NCI-H69 (cell line): ENCODE measurements at regions not wholly inside any gene's neighbourhood (a gene's known extent, or its start where the extent isn't known, plus 50 kb on each side); places are given as distances from the start of the nearest gene placed in this dataset.
"Not testable (repeated sequence)": the region's sequence is repeated elsewhere in the genome, so short reads cannot be mapped to it uniquely, and the experiment has no call there.

Experiments
- DNase-seq: peaks from one replicate; lab custom pipeline; 2025; lab: John Stamatoyannopoulos, UW

DNA sequence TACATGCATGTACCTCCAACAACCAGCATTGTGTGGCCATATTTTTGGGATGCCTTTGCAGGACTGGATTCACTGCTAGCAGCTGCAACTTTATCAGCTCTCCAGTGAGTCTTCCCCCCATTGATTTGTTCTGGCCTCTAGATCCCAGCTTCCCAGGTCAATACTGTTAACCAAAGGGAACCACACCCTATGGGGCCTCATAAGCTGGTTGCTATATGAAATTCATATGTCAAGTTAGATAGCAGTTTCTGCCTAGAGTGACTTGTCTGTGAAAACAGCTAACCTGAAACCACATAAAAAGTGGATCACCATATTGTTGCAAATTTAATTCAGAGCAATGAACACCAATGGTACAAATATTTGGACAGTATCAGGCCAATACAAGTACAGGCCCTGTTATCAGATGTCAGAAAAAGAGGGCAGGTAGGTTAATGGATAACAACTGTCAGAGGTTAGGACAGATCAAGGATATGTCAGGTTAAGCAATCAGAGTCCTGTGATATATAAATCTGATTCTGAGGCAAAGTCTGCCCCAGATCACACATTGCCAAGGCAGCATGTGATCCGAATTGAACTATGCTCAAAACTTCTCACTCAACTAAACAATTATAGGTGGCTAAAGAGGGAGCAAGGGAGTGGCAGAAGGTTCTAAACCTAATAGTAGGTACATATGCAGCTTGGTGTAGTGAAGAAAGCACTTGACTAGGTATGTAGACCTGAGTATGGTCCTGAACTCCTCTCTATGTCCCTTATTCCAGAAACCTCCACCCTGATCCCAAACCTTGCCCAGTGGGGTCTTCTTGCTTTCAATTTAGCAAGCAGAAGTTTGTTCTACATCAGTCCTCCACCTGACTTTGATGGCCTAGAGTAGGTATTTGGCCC, 94.7 kb upstream of the FOXN2 start:
- DNase-seq = no peak

DNA sequence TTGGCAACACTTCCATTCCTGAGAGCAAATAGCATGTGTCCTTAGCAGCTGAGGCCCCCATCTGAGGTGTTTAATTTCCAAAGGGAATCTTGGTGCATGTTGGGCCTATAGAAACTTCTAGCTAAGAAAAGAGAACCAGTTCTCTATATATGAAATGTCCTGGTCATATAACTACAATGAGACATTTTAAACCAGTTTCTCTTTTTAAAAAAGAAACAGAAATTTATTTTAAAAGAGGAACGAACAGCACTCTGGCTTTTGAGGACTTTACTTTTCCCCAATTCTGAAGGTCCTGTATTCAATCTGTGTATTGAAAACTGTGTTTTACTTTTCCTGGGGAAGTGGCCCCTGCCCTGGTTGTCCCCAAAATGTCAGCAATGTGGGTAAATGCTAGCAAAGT, 94.0 kb upstream of the FOXN2 start:
- DNase-seq = no peak

DNA sequence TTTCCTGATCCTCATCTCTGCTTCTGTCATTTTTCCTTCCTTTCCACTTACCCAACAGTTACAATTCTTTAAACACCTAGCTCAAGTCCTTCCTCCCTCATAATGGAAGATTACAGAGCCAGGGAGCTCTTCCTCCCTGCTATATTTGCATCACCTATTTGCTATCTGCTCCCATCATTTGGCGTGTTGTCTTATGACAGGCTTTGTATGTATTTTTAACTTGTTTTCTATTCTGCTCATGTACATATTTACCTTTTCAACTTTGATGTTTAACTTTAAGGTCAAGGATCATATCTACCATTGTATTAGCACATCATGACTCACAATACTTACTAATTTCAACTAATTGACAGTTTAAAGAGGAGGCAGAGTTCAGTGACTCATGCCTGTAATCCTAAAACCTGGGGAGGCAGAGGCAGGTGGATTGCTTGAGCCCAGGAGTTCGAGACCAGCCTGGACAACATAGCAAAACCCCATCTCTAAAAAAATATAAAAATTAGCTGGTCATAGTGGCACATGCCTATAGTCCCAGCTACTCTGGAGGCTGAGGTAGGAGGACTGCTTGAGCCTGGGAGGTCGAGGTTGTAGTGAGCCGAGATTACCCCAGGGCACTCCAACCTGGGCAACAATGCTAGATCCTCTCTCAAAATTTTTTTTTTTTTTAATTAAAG, 92.5 kb upstream of the FOXN2 start:
- DNase-seq = peak; percentile 61

DNA sequence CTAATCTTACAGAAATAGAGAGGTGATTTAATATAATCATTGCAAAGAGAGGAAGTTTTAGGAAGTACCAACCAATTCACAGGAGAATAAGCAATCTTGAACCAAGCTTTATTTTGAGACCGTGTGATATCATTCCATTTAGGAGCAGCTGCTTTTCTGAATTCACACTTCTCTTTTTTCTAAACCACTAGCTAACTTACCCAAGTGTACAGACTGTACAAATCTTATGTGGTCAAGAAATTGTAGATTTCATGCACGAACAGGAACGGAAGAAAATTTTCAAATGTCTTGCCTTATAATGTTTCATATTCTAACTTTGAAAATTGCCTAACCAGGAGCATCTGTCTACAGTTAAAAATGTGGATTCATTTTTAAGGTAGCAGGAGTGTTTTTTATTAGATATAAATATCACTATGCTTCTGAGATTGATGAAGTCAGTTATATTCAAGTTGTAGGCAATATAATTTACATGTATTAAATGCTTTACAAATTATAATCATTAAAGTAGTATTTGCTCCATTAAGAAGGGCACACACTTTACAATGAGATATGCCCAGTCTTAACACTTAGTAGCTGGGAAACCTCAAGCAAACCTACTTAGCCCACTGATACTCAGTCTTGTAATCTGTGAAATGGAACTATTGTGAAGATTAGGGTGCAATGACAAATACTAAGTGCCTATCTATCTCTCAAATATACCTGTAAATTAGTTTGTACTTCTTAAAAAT, 86.7 kb upstream of the FOXN2 start:
- no peak for DNase-seq

DNA sequence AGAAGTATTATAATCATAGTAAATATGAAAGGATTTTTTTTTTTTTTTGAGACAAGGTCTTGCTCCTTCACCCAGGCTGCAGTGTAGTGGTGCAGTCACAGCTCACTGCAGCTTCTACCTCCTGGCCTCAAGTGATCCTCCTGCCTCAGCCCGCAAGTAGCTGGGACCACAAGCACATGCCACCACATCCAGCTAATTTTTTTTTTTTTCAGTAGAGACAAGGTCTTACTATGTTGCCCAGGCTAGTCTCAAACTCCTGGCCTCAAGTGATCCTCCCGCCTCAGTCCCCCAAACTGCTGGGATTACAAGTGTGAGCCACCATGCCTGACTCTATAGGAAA, 86.2 kb upstream of the FOXN2 start:
- DNase-seq = no peak

DNA sequence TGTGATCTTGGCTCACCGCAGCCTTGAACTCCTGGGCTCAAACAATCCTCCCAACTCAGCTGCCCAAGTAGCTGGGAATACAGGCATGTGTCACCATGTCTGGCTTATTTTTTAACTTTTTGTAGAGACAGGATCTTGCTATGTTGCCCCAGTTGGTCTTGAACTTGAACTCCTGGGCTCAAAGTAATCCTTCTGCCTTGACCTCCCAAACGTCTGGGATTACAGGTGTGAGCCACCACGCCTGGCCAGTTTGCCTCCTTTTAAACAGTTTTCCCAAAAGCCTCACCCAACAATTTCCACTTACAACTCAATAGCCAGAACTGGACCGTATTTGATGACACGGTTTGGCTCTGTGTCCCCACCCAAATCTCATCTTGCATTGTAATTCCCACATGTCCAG, 85.4 kb upstream of the FOXN2 start:
- no peak for DNase-seq

DNA sequence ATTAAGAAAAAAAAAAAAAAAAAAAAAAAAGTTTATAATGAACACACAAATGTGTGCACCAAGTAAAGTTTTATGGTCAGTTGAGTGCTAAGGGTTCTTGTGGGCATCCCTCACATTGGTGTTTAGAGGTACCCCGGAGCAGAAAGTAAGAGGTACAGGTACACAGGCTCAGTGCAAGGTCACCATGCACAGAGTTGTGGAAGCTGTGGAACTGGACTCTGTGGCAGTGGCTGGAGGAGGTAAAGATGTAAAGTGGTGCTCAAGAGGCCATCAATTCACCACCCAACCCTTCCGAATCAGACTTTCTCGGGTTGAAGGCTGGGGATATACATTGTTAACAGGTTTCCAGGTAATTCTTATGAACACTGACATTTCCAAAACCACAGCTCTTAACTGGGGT, 83.6 kb upstream of the FOXN2 start:
- no peak for DNase-seq

DNA sequence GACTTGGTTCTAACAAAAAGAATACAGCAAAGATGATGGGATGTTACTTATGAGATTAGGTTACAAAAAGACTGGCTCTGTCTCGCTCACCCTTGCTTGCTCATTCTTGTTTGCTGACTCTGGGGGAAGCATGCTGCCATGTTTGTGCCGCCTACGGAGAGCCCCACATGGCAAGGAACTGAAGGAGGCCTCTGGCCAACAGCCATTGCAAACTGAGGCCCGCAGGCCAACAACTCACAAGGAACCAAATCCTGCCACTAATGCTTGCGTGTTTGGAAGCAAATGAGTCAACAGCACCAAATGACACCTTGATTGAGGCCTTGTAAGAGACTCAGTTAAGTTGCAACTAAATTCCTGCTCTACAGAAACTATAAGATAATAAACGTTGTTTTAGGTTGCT, 82.1 kb upstream of the FOXN2 start:
- no peak for DNase-seq

DNA sequence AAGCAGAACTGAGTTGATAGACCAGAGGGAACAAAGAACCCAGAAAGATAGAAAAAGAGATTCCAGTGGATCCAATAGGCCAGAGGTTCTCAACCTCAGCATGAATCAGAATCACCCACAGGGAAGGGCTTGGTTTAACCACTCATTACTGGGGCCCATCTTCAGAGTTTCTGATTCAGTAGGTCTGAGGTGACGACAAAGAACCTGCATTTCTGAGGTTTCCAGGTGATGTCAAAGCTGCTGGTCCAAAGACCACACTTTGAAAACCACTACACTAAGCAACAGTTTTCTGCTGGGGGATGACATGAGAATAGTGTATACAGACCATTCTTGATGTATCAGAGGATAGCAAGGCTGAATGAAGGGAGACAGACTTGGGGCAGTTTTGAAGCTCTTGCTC, 81.5 kb upstream of the FOXN2 start:
- no peak for DNase-seq

DNA sequence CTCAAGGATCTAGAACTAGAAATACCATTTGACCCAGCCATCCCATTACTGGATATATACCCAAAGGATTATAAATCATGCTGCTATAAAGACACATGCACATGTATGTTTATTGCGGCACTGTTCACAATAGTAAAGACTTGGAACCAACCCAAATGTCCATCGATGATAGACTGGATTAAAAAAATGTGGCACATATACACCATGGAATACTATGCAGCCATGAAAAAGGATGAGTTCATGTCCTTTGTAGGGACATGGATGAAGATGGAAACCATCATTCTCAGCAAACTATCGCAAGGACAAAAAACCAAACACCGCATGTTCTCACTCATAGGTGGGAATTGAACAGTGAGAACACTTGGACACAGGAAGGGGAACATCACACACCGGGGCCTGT, 80.7 kb upstream of the FOXN2 start:
- DNase-seq = not testable (repeated sequence)

DNA sequence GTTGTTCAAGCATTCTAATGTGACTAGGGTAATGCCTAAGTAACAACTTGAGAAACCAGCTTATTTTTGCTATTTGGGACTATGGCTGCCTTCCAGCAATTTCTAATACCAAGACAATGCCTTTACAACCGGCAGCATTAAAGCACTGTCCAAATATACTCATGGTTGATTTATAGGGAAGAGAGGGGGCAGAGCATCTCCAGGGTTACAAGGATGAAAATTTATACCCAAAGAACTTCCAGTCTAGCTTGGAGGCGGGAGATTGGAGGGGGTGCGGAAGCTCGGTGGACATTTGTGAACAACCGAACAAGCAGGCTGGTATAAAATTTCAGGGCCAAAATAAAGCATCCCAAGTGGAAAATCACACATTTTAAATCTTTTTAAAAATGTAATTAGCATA, 79.4 kb upstream of the FOXN2 start:
- DNase-seq = peak; percentile 67

DNA sequence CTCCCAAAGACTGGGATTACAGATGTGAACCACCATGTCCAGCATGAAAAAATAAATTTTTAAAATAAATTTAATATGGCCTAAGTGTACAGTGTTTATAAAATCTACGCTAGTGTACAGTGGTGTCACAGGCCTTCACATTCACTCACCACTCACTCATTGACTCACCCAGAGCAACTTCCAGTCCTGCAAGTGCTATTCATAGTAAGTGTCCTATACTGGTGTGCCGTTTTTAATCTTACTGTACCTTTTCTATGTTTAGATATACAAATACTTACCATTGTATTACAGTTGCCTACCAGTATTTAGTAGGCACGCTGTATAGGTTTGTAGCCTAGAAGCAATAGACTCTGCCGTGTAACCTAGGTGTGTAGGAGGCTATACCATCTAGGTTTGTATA, 76.1 kb upstream of the FOXN2 start:
- no peak for DNase-seq

DNA sequence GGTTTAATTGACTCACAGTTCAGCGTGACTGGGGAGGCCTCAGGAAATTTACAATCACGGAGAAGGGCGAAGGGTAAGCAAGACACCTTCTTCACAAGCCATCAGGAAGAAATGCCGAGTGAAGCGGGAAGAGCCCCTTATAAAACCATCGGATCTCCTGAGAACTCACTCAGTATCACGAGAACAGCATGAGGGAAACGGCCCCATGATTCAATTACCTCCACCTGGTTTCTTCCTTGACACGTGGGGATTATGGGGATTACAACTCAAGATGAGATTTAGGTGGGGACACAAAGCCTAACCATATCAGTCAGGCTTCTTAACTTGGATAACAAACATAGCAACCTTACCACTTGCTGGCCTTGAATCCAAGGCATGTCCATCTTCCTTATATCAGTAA, 73.6 kb upstream of the FOXN2 start:
- no peak for DNase-seq

DNA sequence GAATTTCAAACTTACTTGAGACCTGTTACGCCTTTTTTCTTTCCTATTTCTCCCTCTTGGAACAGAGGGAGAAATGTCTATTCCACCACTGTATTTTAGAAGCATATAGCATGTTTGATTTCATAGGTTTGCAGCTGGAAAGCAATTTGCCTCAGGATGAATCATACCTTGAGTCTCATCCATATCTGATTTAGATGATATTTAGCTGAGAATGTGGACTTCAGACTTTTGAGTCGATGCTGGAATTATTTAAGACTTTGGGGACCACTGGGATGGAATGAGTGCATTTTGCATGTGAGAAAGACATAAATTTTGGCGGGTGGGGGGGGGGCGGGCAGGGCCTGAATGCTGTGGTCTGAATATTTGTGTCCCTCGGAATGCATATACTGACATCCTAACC, 67.3 kb upstream of the FOXN2 start:
- DNase-seq = no peak

DNA sequence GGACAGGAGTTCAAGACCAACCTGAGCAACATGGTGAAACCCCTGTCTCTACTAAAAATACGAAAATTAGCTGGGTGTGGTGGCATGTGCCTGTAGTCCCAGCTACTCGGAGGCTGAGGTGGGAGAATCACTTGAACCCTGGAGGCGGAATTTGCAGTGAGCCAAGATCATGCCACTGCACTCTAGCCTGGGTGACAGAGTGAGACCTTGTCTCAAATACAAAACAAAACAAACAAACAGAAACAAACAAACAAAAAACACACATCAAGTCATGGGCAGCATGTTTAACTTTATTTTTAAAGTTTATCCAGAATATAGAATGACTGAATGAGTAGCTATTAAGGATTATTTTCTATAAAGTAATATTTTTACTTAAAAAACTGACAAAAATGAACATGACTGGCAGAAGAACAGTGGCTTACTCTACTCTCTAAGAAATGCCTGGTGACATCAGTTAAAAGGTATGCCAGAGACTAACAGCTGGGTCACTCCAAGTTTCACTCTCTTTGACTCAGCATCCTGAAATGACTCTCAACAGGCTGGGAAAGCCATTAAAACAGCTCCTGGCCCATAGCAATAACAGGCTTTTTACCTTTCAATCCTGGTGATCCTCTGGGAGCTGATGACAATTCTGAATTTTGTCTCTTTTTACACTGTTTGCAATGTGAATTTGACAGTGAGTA, 66.1 kb upstream of the FOXN2 start:
- peak; percentile 24 for DNase-seq

DNA sequence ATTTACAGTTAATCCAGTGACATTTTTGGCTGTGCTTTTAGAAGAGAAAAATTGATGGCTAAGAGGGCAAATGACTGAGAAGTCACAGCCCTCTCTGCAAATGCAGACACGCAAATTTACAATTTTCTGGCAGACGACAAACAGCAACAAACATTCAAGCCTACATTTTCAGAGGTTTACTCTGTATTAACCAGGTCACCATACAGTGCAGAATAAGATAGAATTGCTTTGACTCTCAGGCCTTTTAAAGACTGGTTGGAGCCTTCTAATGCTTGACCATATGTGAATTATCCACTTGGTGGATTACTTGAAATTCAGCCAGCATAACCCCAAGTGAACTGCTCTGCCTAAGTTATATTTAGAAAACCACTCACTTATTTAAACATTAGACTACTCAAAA, 65.5 kb upstream of the FOXN2 start:
- peak; percentile 4 for DNase-seq

DNA sequence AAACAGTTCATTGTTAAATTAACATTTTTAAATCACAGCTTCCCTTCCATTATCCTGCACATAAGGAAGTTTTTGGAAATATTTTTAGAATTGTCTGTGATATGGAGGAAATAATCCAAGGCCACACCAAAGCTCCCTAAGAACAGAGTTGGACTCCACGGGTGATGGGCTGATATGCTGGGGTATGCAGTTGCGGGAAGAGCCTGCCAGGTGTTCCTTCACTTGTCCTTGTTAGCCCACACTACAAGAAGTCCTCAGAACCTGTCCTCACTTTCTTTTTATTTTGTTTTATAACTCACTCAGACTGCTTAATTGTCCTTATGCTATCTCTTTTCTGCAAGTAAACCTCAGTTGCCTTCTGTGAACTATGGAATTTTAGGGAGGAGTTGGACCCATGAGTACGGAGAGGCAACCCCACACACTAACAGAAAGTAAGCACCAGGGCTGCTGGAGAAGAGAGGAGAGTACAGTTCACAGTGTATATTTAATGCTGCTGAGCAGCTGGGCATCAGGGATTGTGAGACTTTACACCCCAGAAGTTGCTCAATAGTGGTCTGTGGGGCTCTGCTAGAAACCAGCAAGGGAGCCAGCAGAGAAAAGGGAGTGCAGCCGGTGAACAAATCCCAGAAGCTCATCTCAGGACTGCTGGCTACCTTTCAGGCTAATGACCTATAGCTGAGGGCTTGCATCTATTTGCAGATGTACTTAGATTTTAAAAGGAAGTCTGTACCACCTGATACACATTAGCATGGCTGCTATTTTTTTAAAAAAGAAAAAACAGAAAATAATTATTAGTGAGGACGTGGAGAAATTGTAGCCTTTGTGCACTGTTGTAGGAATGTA, 64.6 kb upstream of the FOXN2 start:
- peak; percentile 20 for DNase-seq

DNA sequence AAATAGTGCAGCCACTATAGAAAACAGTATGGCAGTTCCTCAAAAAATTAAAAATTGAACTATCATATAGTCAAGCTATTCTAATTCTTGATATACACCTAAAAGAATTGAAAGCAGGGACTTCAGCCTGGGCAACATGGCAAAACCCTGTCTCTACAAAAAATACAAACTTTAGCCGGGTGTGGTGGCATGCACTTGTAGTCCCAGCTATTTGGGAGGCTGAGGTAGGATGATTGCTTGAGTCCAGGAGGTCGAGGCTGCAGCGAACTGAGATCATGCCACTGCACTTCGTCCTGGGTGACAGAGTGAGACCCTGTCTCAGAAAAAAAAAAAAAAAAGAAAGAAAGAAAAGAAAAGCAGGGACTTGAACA, 64.0 kb upstream of the FOXN2 start:
- no peak for DNase-seq

DNA sequence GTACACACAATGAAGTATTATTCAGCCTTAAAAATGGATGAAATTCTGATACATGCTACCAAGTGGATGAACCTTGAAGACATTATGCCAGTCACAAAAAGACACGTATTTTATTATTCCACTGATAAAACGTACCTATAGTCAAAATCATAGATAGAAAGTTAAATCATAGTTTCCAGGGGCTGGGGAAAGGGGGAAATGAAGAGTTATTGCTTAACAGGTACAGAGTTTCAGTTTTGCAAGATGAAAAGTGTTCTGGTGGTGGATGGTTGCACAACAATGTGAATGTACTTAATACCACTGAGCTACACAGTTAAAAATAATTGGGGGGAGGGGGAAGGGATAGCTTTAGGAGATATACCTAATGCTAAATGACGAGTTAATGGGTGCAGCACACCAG, 63.5 kb upstream of the FOXN2 start:
- DNase-seq = no peak

DNA sequence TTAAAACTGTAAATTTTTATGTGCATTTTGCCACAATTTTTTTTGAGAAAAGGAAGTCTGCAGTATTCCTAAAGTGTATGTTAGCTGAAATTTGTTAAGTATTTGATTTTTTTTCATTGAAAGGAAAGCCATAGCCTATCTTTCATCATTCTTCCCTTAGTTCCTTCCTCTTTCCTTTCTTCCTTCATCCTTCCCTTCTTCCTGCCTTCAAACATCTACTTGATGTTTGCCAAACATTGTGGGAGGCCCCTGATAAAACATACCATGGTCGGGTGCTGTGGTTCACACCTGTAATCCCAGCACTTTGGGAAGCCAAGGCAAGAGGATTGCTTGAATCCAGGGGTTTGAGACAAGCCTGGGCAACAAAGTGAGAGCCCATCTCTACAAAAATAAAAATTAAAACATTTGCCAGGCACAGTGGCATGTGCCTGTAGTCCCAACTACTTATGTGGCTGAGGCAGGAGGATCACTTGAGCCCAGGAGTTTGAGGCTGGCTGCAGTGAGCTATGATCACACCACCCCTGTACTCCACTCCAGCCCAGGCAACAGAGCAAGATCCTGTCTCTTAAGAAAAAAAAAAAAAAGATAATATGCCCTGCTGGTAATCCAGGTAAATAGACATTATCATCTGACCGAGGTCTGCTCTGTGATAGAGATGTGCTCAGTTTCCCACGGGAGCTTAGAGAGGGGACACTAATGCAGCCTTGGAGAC, 62.9 kb upstream of the FOXN2 start:
- no peak for DNase-seq

DNA sequence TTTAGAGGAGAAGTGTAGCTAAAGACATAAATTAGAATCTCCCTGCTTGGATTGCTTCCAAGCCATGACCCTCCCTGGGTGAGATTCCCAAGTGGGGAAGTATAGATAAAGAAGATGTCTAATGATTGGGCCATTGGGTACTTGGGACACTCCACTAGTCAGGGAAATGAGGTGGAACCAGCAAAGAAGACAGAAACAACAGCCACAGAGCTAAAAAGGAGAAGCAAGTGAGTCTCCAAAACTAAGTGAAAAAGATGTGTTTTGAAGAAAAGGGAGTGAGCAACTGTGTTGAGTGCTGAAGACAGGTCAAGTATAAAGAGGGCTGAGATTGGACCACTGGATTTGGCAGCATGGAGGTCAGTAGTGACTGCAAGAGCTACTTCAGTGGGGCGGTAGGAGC, 61.2 kb upstream of the FOXN2 start:
- DNase-seq = no peak
